HEK293 (cell line): ENCODE measurements at regions not wholly inside any gene's neighbourhood (a gene's known extent, or its start where the extent isn't known, plus 50 kb on each side); places are given as distances from the start of the nearest gene placed in this dataset.
"Not testable (repeated sequence)": the region's sequence is repeated elsewhere in the genome, so short reads cannot be mapped to it uniquely, and the experiment has no call there.

Experiments used
- CTCF ChIA-PET: fragments of 350-600 bp; formaldehyde crosslinking; extraction: SDS; loops from one replicate; lab custom pipeline; 2021; ENCODE audit warnings: antibody characterized with exemption; lab: Yijun Ruan, JAX
- POLR2A ChIA-PET: fragments of 300-600 bp; formaldehyde crosslinking; extraction: SDS; loops from one replicate; lab custom pipeline; 2020; ENCODE audit warnings: antibody characterized with exemption, inconsistent platforms; lab: Yijun Ruan, JAX
- H3K27ac ChIP-seq: fragments of 200-500 bp; sonication (Bioruptor generic); 2 replicates; pipeline ENCODE4 v1.5.1; 2014; ENCODE audit warnings: low read depth, low read length, control low read depth, inconsistent platforms; ENCODE audit errors: extremely low read depth
- H3K36me3 ChIP-seq, 2 experiments: fragments of 200-500 bp in 1 of 2; sonication (Bioruptor generic) in 1 of 2; 1 replicate in 1 of 2; 2 replicates in 1 of 2; pipeline ENCODE4 v1.5.1; 2014 to 2017; ENCODE audit warnings: inconsistent platforms in 2 of 2, low read length in 2 of 2; ENCODE audit not compliant: control insufficient read depth in 2 of 2, insufficient read depth in 1 of 2
- H3K4me1 ChIP-seq: fragments of 200-500 bp; sonication (Bioruptor generic); 2 replicates; pipeline ENCODE4 v1.5.1; 2014; ENCODE audit warnings: mild to moderate bottlenecking, low read length, inconsistent platforms; ENCODE audit not compliant: control insufficient read depth, insufficient read depth
- H3K4me3 ChIP-seq: 2 replicates; pipeline ENCODE4 v1.5.1; 2011; ENCODE audit warnings: low read depth, mild to moderate bottlenecking, control low read depth, low read length, moderate library complexity
- H3K9me3 ChIP-seq: fragments of 200-500 bp; sonication (Bioruptor generic); 2 replicates; pipeline ENCODE4 v1.5.1; 2014; ENCODE audit warnings: low read depth, low read length, inconsistent platforms; ENCODE audit not compliant: control insufficient read depth, insufficient read depth
- EGR2 ChIP-seq: fragments of 450-650 bp; formaldehyde crosslinking; IDR thresholded peaks from 2 replicates; pipeline ENCODE4 v1.5.1; 2016; ENCODE audit warnings: low read depth, missing biosample characterization, missing genetic modification characterization
- FEZF1 ChIP-seq: fragments of 450-650 bp; formaldehyde crosslinking; IDR thresholded peaks from 2 replicates; pipeline ENCODE4 v1.5.1; 2016; ENCODE audit warnings: missing biosample characterization, missing genetic modification characterization
- GLI4 ChIP-seq: fragments of 450-650 bp; formaldehyde crosslinking; IDR thresholded peaks from 2 replicates; pipeline ENCODE4 v1.5.1; 2016; ENCODE audit warnings: missing biosample characterization, missing genetic modification characterization
- GLIS1 ChIP-seq: fragments of 450-650 bp; formaldehyde crosslinking; IDR thresholded peaks from 2 replicates; pipeline ENCODE4 v1.5.1; 2016; ENCODE audit warnings: missing biosample characterization, missing genetic modification characterization
- PRDM4 ChIP-seq: fragments of 450-650 bp; formaldehyde crosslinking; IDR thresholded peaks from 2 replicates; pipeline ENCODE4 v1.5.1; 2017; ENCODE audit warnings: missing biosample characterization, missing genetic modification characterization
- YY2 ChIP-seq: fragments of 450-650 bp; formaldehyde crosslinking; IDR thresholded peaks from 2 replicates; pipeline ENCODE4 v1.5.1; 2016; ENCODE audit warnings: missing biosample characterization, missing genetic modification characterization
- ZBTB48 ChIP-seq: fragments of 450-650 bp; formaldehyde crosslinking; IDR thresholded peaks from 2 replicates; pipeline ENCODE4 v1.5.1; 2016; ENCODE audit warnings: missing biosample characterization, missing genetic modification characterization
- ZFHX2 ChIP-seq: fragments of 450-650 bp; formaldehyde crosslinking; conservative IDR thresholded peaks from 2 replicates; pipeline ENCODE4 v1.5.1; 2016; ENCODE audit warnings: missing biosample characterization, missing genetic modification characterization
- ZFP37 ChIP-seq: fragments of 450-650 bp; formaldehyde crosslinking; IDR thresholded peaks from 2 replicates; pipeline ENCODE4 v1.5.1; 2016; ENCODE audit warnings: missing biosample characterization, missing genetic modification characterization
- ZNF184 ChIP-seq: fragments of 450-650 bp; IDR thresholded peaks from 2 replicates; pipeline ENCODE4 v1.5.1; 2018; ENCODE audit warnings: missing biosample characterization, mild to moderate bottlenecking, missing genetic modification characterization
- ZNF24 ChIP-seq: fragments of 450-650 bp; formaldehyde crosslinking; IDR thresholded peaks from 2 replicates; pipeline ENCODE4 v1.5.1; 2016; ENCODE audit warnings: missing biosample characterization, missing genetic modification characterization
- ZNF324 ChIP-seq: fragments of 450-650 bp; formaldehyde crosslinking; IDR thresholded peaks from 2 replicates; pipeline ENCODE4 v1.5.1; 2016; ENCODE audit warnings: missing biosample characterization, missing genetic modification characterization
- ZNF394 ChIP-seq: fragments of 450-650 bp; formaldehyde crosslinking; IDR thresholded peaks from 2 replicates; pipeline ENCODE4 v1.5.1; 2016; ENCODE audit warnings: missing biosample characterization, missing genetic modification characterization, mild to moderate bottlenecking, moderate library complexity, borderline replicate concordance
- ZNF473 ChIP-seq: fragments of 450-650 bp; formaldehyde crosslinking; IDR thresholded peaks from 2 replicates; pipeline ENCODE4 v1.5.1; 2017; ENCODE audit warnings: missing biosample characterization, missing genetic modification characterization
- ZNF521 ChIP-seq: fragments of 450-650 bp; formaldehyde crosslinking; IDR thresholded peaks from 2 replicates; pipeline ENCODE4 v1.5.1; 2017; ENCODE audit warnings: missing biosample characterization, mild to moderate bottlenecking, missing genetic modification characterization
- ZNF529 ChIP-seq: fragments of 450-650 bp; formaldehyde crosslinking; IDR thresholded peaks from 2 replicates; pipeline ENCODE4 v1.5.1; 2017; ENCODE audit warnings: missing genetic modification characterization, missing biosample characterization; ENCODE audit not compliant: insufficient replicate concordance
- ZNF549 ChIP-seq: fragments of 450-650 bp; IDR thresholded peaks from 2 replicates; pipeline ENCODE4 v1.5.1; 2018; ENCODE audit warnings: missing biosample characterization, missing genetic modification characterization, mild to moderate bottlenecking, inconsistent platforms, moderate library complexity
- ZNF596 ChIP-seq: fragments of 450-650 bp; IDR thresholded peaks from 2 replicates; pipeline ENCODE4 v1.5.0; 2018; ENCODE audit warnings: missing biosample characterization, mild to moderate bottlenecking, missing genetic modification characterization, moderate library complexity
- ZNF670 ChIP-seq: fragments of 450-650 bp; formaldehyde crosslinking; IDR thresholded peaks from 2 replicates; pipeline ENCODE4 v1.5.1; 2016; ENCODE audit warnings: missing biosample characterization, missing genetic modification characterization, low read depth
- ZNF707 ChIP-seq: fragments of 450-650 bp; formaldehyde crosslinking; IDR thresholded peaks from 2 replicates; pipeline ENCODE4 v1.5.1; 2016; ENCODE audit warnings: missing biosample characterization, missing genetic modification characterization

DNA sequence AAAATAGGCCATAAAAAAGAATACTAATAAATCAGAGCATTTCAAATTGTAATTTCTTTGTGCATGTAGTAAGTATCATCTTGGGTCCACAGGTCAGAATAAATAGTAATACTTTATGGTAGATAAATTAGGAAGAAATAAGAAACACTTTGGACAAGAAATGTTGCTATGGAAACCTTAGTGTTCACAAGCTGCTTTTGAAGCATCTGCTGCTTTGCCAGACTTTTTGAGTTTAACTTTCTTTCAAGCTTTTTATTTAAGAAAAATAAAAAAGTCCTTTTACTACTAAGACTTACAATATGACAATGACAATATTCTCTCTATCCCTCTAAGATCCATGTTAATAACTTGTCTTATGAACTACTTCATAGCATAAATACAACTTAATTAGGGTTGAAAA, 690.7 kb upstream of the FSHR start:
- TF ChIP-seq ZNF473 (tag by site-specific recombination) (no peak), YY2 (no peak), GLIS1 (tag by site-specific recombination) (no peak), PRDM4 (tag by site-specific recombination) (no peak), ZFHX2 (tag by site-specific recombination) (no peak), FEZF1 (tag by site-specific recombination) (no peak), ZNF707 (tag by site-specific recombination) (no peak), EGR2 (tag by site-specific recombination) (no peak), ZNF596 (no peak), GLI4 (tag by site-specific recombination) (no peak), ZNF549 (no peak), ZNF324 (tag by site-specific recombination) (no peak), ZNF521 (no peak), ZBTB48 (no peak), ZFP37 (tag by site-specific recombination) (no peak), ZNF184 (tag by site-specific recombination) (no peak), ZNF670 (tag by site-specific recombination) (no peak), ZNF394 (tag by site-specific recombination) (no peak)
- POLR2A ChIA-PET, result no interaction called here
- CTCF ChIA-PET, result interaction anchor here (1.4 kb wide), 1 partner anchor 13 kb away, joined by 3 read pairs; no protein-coding TSS in a partner anchor
- H3K4me3 ChIP-seq, result no peak overlapping the region
- H3K4me1 ChIP-seq, result no peaks in the 10 kb centered on the region
- no peaks in the 10 kb centered on the region for H3K9me3 ChIP-seq
- H3K36me3 ChIP-seq, result no peaks in the 10 kb centered on the region
- H3K27ac ChIP-seq, result no peak overlapping the region

- CTCF ChIA-PET, H3K36me3 ChIP-seq: not testable (repeated sequence)
Observed at GRCh38 chr2:49844113-49844512, 689.8 kb upstream of the FSHR start.

GRCh38 chr2:49843314-49843713, 689.0 kb upstream of the FSHR start:
- Histone ChIP-seq H3K4me3 (no peak overlapping the region), H3K4me1 (no peaks in the 10 kb centered on the region), H3K27ac (no peak overlapping the region), H3K9me3 (no peaks in the 10 kb centered on the region), H3K36me3 (no peaks in the 10 kb centered on the region)
- TF ChIP-seq ZNF24 (tag by site-specific recombination) (no peak), ZNF529 (tag by site-specific recombination) (no peak), ZNF549 (no peak)
- ChIA-PET POLR2A (no interaction called here), CTCF (no interaction called here)

More at GRCh38 chr2:49844113-49844512, 689.8 kb upstream of the FSHR start:
- H3K9me3 ChIP-seq, H3K4me3 ChIP-seq, POLR2A ChIA-PET, H3K27ac ChIP-seq, H3K4me1 ChIP-seq: not testable (repeated sequence)
